Nephron progenitor cell (in vitro differentiated cells): ENCODE measurements at regions not wholly inside any gene's neighbourhood (a gene's known extent, or its start where the extent isn't known, plus 50 kb on each side); places are given as distances from the start of the nearest gene placed in this dataset.

Source experiments
- DNase-seq: peaks from one replicate; pipeline ENCODE4 v3.0.0; 2021
- H3K27ac Mint-ChIP-seq: 2 replicates; pipeline ENCODE4 v1.8.0; 2021; ENCODE audit warnings: mild to moderate bottlenecking, moderate library complexity, mixed read lengths
- H3K27me3 Mint-ChIP-seq: 2 replicates; pipeline ENCODE4 v1.8.0; 2021; ENCODE audit warnings: mild to moderate bottlenecking, low read depth, mixed read lengths; ENCODE audit not compliant: poor library complexity
- H3K36me3 Mint-ChIP-seq: 2 replicates; pipeline ENCODE4 v1.8.0; 2021; ENCODE audit warnings: low read depth, mixed read lengths
- H3K4me1 Mint-ChIP-seq: 2 replicates; pipeline ENCODE4 v1.8.0; 2021; ENCODE audit warnings: mixed read lengths
- H3K4me3 Mint-ChIP-seq: 2 replicates; pipeline ENCODE4 v1.8.0; 2021; ENCODE audit warnings: mild to moderate bottlenecking, moderate library complexity, mixed read lengths
- H3K9me3 Mint-ChIP-seq: 2 replicates; pipeline ENCODE4 v1.8.0; 2021; ENCODE audit warnings: mild to moderate bottlenecking, moderate library complexity, mixed read lengths
- CTCF ChIP-seq: fragments of 200-600 bp; sonication (generic); IDR thresholded peaks from 2 replicates; pipeline ENCODE4 v1.5.0; 2021; ENCODE audit warnings: antibody characterized with exemption

GRCh38 chr3:186487819-186488218 lies 56.4 kb downstream of the CRYGS start:
- DNase-seq: peak; percentile 21
- no peak overlapping the region for H3K4me3 Mint-ChIP-seq
- H3K27ac Mint-ChIP-seq: peak overlapping the region; percentile 50
- peaks cover 23% of the 10 kb centered on the region for H3K4me1 Mint-ChIP-seq
- H3K9me3 Mint-ChIP-seq: no peaks in the 10 kb centered on the region
- H3K27me3 Mint-ChIP-seq: peaks cover 6% of the 10 kb centered on the region
- no peak for TF ChIP-seq CTCF
- no peaks in the 10 kb centered on the region for H3K36me3 Mint-ChIP-seq

GRCh38 chr3:186487037-186487436 lies 57.1 kb downstream of the CRYGS start:
- Mint-ChIP-seq H3K4me3 (no peak overlapping the region), H3K4me1 (peaks cover 17% of the 10 kb centered on the region), H3K27me3 (peaks cover 6% of the 10 kb centered on the region), H3K27ac (no peak overlapping the region), H3K9me3 (no peaks in the 10 kb centered on the region), H3K36me3 (no peaks in the 10 kb centered on the region)
- DNase-seq: no peak
- no peak for TF ChIP-seq CTCF

GRCh38 chr3:186483611-186484340 lies 60.4 kb downstream of the CRYGS start:
- Mint-ChIP-seq H3K4me3 (no peak overlapping the region), H3K27ac (no peak overlapping the region), H3K9me3 (no peaks in the 10 kb centered on the region), H3K36me3 (no peaks in the 10 kb centered on the region), H3K4me1 (peaks cover 10% of the 10 kb centered on the region), H3K27me3 (peaks cover 5% of the 10 kb centered on the region)
- DNase-seq: no peak
- no peak for TF ChIP-seq CTCF

- Mint-ChIP-seq H3K27ac (no peak overlapping the region), H3K27me3 (no peaks in the 10 kb centered on the region), H3K9me3 (no peaks in the 10 kb centered on the region), H3K4me1 (no peaks in the 10 kb centered on the region), H3K36me3 (no peaks in the 10 kb centered on the region), H3K4me3 (no peak overlapping the region)
- no peak for TF ChIP-seq CTCF
- DNase-seq: no peak
These were observed 62.7 kb downstream of the CRYGS start for GRCh38 chr3:186481526-186481925.

DNA sequence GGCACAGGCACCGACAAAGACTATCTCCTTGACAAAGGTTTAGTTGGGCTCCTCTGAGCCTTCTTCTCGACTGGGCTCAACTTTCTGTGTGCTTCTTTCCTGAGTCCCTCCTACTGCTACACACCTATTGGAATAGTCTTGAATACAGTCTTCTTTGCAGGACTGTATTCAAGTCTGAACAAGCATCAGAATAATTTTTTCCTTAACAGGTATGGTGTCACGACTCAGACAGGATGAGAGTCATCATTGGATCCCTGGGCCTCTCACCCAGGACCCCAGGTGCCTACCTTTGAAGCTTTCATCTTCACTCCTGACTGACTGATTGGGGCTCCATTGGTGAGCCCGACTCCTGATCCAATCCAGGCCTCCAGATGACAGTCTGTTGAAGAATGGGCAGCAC lies 66.3 kb downstream of the CRYGS start:
- no peak for DNase-seq
- Mint-ChIP-seq H3K36me3 (no peaks in the 10 kb centered on the region), H3K27ac (no peak overlapping the region), H3K9me3 (no peaks in the 10 kb centered on the region), H3K27me3 (peaks cover 5% of the 10 kb centered on the region), H3K4me1 (no peaks in the 10 kb centered on the region), H3K4me3 (no peak overlapping the region)
- TF ChIP-seq CTCF: no peak

DNA sequence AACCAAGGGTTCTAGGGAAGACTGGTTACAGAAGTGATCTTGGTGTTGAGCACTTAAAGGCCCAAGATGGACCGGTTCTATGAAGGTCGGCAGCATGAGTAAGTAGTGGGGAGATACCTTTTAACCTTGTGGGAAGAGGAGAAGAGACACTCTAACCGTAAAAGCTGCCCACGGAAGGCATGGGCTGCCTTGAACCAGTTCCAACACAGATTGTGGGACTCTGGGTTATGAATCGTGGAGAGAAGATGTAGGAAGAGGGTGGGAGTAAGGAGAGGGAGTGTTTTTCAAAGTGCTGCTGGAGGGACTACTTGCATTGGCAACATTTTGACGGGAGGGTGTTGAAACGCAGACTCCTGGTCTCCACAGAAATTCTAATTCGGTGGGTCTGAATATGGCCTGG lies 67.1 kb downstream of the CRYGS start:
- no peaks in the 10 kb centered on the region for H3K4me1 Mint-ChIP-seq
- no peak for TF ChIP-seq CTCF
- no peaks in the 10 kb centered on the region for H3K36me3 Mint-ChIP-seq
- no peak overlapping the region for H3K4me3 Mint-ChIP-seq
- peaks cover 9% of the 10 kb centered on the region for H3K27me3 Mint-ChIP-seq
- no peak overlapping the region for H3K27ac Mint-ChIP-seq
- H3K9me3 Mint-ChIP-seq: no peaks in the 10 kb centered on the region
- DNase-seq: no peak
